GM19372 (cell line): ENCODE measurements at regions not wholly inside any gene's neighbourhood (a gene's known extent, or its start where the extent isn't known, plus 50 kb on each side); places are given as distances from the start of the nearest gene placed in this dataset.
"Not testable (repeated sequence)": the region's sequence is repeated elsewhere in the genome, so short reads cannot be mapped to it uniquely, and the experiment has no call there.

Source experiments
- ATAC-seq: cut with Tn5 transposase; IDR thresholded peaks from one replicate; pipeline ENCODE4 v1.9.1; 2021; ENCODE audit warnings: mild to moderate bottlenecking, low read depth, moderate library complexity; ENCODE audit not compliant: unreplicated experiment

GRCh38 chr19:28583242-28583641 is 629.7 kb downstream of the UQCRFS1 start:
- ATAC-seq = no peak

GRCh38 chr19:28582796-28583195 is 630.2 kb downstream of the UQCRFS1 start:
- ATAC-seq = no peak

GRCh38 chr19:28582344-28582743 is 630.6 kb downstream of the UQCRFS1 start:
- no peak for ATAC-seq

GRCh38 chr19:28581468-28581770 is 631.5 kb downstream of the UQCRFS1 start:
- ATAC-seq = no peak

GRCh38 chr19:28578786-28579505 is 634.0 kb downstream of the UQCRFS1 start:
- ATAC-seq = no peak

- ATAC-seq = no peak
These were observed 634.7 kb downstream of the UQCRFS1 start for GRCh38 chr19:28578208-28578607.

- no peak for ATAC-seq
These were observed 635.3 kb downstream of the UQCRFS1 start for GRCh38 chr19:28577666-28578065.

- no peak for ATAC-seq
These were observed 635.7 kb downstream of the UQCRFS1 start for GRCh38 chr19:28577233-28577632.

GRCh38 chr19:28575816-28576215 is 637.1 kb downstream of the UQCRFS1 start:
- no peak for ATAC-seq

- not testable (repeated sequence) for ATAC-seq
These were observed 637.6 kb downstream of the UQCRFS1 start for GRCh38 chr19:28575312-28575711.

- no peak for ATAC-seq
These were observed 638.7 kb downstream of the UQCRFS1 start for GRCh38 chr19:28574212-28574611.

- ATAC-seq = no peak
These were observed 643.5 kb downstream of the UQCRFS1 start for GRCh38 chr19:28569132-28570131.

GRCh38 chr19:28567834-28568233 is 645.1 kb downstream of the UQCRFS1 start:
- ATAC-seq = no peak

GRCh38 chr19:28563964-28564921 is 648.7 kb downstream of the UQCRFS1 start:
- no peak for ATAC-seq

- no peak for ATAC-seq
These were observed 652.2 kb downstream of the UQCRFS1 start for GRCh38 chr19:28560786-28561185.

GRCh38 chr19:28558783-28559182 is 654.2 kb downstream of the UQCRFS1 start:
- no peak for ATAC-seq

GRCh38 chr19:28556371-28556770 is 656.6 kb downstream of the UQCRFS1 start:
- no peak for ATAC-seq

GRCh38 chr19:28555317-28555716 is 657.6 kb downstream of the UQCRFS1 start:
- no peak for ATAC-seq

GRCh38 chr19:28554321-28555091 is 658.4 kb downstream of the UQCRFS1 start:
- ATAC-seq = no peak

- no peak for ATAC-seq
These were observed 659.2 kb downstream of the UQCRFS1 start for GRCh38 chr19:28553764-28554163.
